ENCODE measurements at regions not wholly inside any gene's neighbourhood (a gene's known extent, or its start where the extent isn't known, plus 50 kb on each side); places are given as distances from the start of the nearest gene placed in this dataset.
"Not testable (repeated sequence)": the region's sequence is repeated elsewhere in the genome, so short reads cannot be mapped to it uniquely, and the experiment has no call there.

- Histone ChIP-seq H3K36me3 (no peaks in the 10 kb centered on the region), H3K27ac (no peak overlapping the region), H3K27me3 (no peaks in the 10 kb centered on the region), H3K9me3 (ENCODE audit: low read depth) (no peaks in the 10 kb centered on the region), H3K4me3 (no peak overlapping the region), H3K4me1 (ENCODE audit: low read depth) (no peaks in the 10 kb centered on the region)
- TF ChIP-seq CTCF (IDR thresholded peaks at IDR 0.05; ENCODE audit: low read depth, low read length), result no peak
- no peak for DNase-seq (ENCODE audit: low read depth in 1 of 2, low spot score in 1 of 2)
Observed at GRCh38 chr2:16931441-16931840, 265.8 kb upstream of the CYRIA start.

- no peaks in the 10 kb centered on the region for H3K9me3 ChIP-seq (ENCODE audit: low read depth)
- H3K27me3 ChIP-seq, result no peaks in the 10 kb centered on the region
- no peak overlapping the region for H3K27ac ChIP-seq
- no peaks in the 10 kb centered on the region for H3K4me1 ChIP-seq (ENCODE audit: low read depth)
- H3K36me3 ChIP-seq, result no peaks in the 10 kb centered on the region
- no peak overlapping the region for H3K4me3 ChIP-seq
- no peak for DNase-seq (ENCODE audit: low read depth in 1 of 2, low spot score in 1 of 2)
- no peak for TF ChIP-seq CTCF (IDR thresholded peaks at IDR 0.05; ENCODE audit: low read depth, low read length)
Observed at GRCh38 chr2:16927398-16927797, 261.8 kb upstream of the CYRIA start.

DNA sequence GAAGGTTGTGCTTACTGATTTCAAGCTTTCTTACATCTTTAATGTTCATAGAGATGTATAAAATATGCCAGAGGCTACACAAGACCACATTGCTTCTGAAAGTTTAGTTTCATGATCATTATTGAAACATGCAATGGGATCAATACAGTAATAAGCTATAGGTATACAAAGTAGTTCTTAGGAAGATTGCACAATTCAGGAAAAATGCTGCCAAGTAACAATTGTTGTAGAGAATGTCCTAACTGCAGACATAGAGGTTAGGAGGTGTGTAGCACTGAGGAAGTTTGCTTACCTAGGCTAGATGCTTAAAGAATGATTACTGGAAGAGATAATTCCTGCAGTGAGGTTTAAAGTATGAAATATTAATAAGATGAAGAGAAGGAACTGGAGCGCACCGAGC is 259.5 kb upstream of the CYRIA start:
- H3K27ac ChIP-seq, result no peak overlapping the region
- H3K27me3 ChIP-seq, result no peaks in the 10 kb centered on the region
- H3K36me3 ChIP-seq, result no peaks in the 10 kb centered on the region
- no peaks in the 10 kb centered on the region for H3K9me3 ChIP-seq (ENCODE audit: low read depth)
- no peaks in the 10 kb centered on the region for H3K4me1 ChIP-seq (ENCODE audit: low read depth)
- TF ChIP-seq CTCF (IDR thresholded peaks at IDR 0.05; ENCODE audit: low read depth, low read length), result no peak
- no peak for DNase-seq (ENCODE audit: low read depth in 1 of 2, low spot score in 1 of 2)
- H3K4me3 ChIP-seq, result no peak overlapping the region

- DNase-seq (ENCODE audit: low read depth in 1 of 2, low spot score in 1 of 2); H3K9me3 ChIP-seq (ENCODE audit: low read depth); H3K27me3 ChIP-seq; H3K36me3 ChIP-seq; H3K27ac ChIP-seq; H3K4me3 ChIP-seq; H3K4me1 ChIP-seq (ENCODE audit: low read depth): not testable (repeated sequence)
Observed at GRCh38 chr2:16915341-16915755, 249.7 kb upstream of the CYRIA start.

GRCh38 chr2:16911746-16912145 is 246.1 kb upstream of the CYRIA start:
- no peaks in the 10 kb centered on the region for H3K36me3 ChIP-seq
- no peaks in the 10 kb centered on the region for H3K4me1 ChIP-seq (ENCODE audit: low read depth)
- TF ChIP-seq CTCF (IDR thresholded peaks at IDR 0.05; ENCODE audit: low read depth, low read length), result no peak

DNA sequence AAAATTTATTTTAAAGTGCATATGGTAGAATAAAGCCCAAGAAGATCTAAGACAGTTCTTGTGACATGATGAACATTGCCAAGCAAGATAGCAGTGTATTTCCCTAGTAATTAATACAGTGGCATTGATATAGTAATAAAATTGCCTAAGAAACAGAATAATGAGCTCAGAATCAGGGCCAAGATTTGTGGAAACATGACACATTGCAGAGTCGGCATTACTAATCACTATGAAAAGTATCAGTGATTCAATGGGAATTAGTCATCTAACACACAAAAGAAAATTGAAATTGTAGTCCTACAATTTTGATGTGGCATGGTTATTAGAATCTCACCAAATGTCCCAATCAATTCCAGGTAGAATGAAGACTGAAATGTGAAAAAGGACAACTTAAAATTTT is 243.0 kb upstream of the CYRIA start:
- DNase-seq (ENCODE audit: low read depth in 1 of 2, low spot score in 1 of 2), result no peak
- Histone ChIP-seq H3K4me3 (no peak overlapping the region), H3K4me1 (ENCODE audit: low read depth) (no peaks in the 10 kb centered on the region), H3K36me3 (no peaks in the 10 kb centered on the region), H3K27me3 (no peaks in the 10 kb centered on the region), H3K27ac (no peak overlapping the region), H3K9me3 (ENCODE audit: low read depth) (no peaks in the 10 kb centered on the region)
- no peak for TF ChIP-seq CTCF (IDR thresholded peaks at IDR 0.05; ENCODE audit: low read depth, low read length)

More at GRCh38 chr2:16911746-16912145, 246.1 kb upstream of the CYRIA start:
- Histone ChIP-seq H3K4me3 (no peak overlapping the region), H3K27ac (no peak overlapping the region), H3K27me3 (no peaks in the 10 kb centered on the region), H3K9me3 (ENCODE audit: low read depth) (no peaks in the 10 kb centered on the region)
- DNase-seq (ENCODE audit: low read depth in 1 of 2, low spot score in 1 of 2), result no peak

All from cardiac muscle cell (in vitro differentiated cells and primary cell).